HepG2 (cell line): ENCODE measurements at regions not wholly inside any gene's neighbourhood (a gene's known extent, or its start where the extent isn't known, plus 50 kb on each side); places are given as distances from the start of the nearest gene placed in this dataset.

Experiments
- EP300 ChIP-seq, 3 experiments: sonication (generic) in 1 of 3; formaldehyde crosslinking in 1 of 3; IDR thresholded peaks; 2 replicates each; pipeline versions ENCODE4 v1.5.1 to v1.6.1; 2011 to 2020; ENCODE audit warnings: low read depth in 2 of 3, low read length in 2 of 3, borderline replicate concordance in 1 of 3, improper control_type of control experiment in 1 of 3, mild to moderate bottlenecking in 1 of 3, missing genetic modification reagents in 1 of 3, moderate library complexity in 1 of 3
- KLF12 ChIP-seq: sonication (generic); formaldehyde crosslinking; IDR thresholded peaks from 2 replicates; pipeline ENCODE4 v1.4.0; 2020; ENCODE audit warnings: missing genetic modification reagents, borderline replicate concordance

DNA sequence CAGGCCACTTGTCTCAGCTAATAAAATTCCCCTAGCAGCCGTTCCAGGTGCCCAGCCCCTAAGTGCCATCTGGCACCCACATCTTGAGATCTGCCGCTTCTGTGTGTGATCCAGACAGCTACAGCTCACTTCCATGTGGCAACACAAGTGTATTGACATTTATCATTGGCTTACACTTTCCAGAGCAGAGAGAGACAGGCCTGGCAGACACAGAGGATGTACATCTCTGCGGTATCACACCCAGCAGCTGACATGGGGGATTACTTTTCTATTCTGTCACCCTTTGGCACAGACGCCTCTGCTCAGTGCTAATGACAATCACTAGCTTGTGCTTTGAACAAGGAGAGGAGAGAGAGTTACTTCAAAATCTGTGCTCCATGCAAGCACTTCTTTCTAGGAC lies 195.9 kb downstream of the KDR start:
- TF ChIP-seq EP300 (IDR thresholded peaks at IDR 0.05; ENCODE audit: low read depth in 2 of 2, low read length in 2 of 2) (no peak), EP300 (CRISPR knock-in tag; IDR thresholded peaks at IDR 0.05; ENCODE audit: borderline replicate concordance) (no peak), KLF12 (CRISPR knock-in tag) (no peak)
